GM18508 (cell line): ENCODE measurements at regions not wholly inside any gene's neighbourhood (a gene's known extent, or its start where the extent isn't known, plus 50 kb on each side); places are given as distances from the start of the nearest gene placed in this dataset.
"Not testable (repeated sequence)": the region's sequence is repeated elsewhere in the genome, so short reads cannot be mapped to it uniquely, and the experiment has no call there.

Experiments
- ATAC-seq: cut with Tn5 transposase; IDR thresholded peaks from one replicate; pipeline ENCODE4 v1.9.1; 2021; ENCODE audit warnings: moderate number of reproducible peaks; ENCODE audit not compliant: insufficient read depth, unreplicated experiment

DNA sequence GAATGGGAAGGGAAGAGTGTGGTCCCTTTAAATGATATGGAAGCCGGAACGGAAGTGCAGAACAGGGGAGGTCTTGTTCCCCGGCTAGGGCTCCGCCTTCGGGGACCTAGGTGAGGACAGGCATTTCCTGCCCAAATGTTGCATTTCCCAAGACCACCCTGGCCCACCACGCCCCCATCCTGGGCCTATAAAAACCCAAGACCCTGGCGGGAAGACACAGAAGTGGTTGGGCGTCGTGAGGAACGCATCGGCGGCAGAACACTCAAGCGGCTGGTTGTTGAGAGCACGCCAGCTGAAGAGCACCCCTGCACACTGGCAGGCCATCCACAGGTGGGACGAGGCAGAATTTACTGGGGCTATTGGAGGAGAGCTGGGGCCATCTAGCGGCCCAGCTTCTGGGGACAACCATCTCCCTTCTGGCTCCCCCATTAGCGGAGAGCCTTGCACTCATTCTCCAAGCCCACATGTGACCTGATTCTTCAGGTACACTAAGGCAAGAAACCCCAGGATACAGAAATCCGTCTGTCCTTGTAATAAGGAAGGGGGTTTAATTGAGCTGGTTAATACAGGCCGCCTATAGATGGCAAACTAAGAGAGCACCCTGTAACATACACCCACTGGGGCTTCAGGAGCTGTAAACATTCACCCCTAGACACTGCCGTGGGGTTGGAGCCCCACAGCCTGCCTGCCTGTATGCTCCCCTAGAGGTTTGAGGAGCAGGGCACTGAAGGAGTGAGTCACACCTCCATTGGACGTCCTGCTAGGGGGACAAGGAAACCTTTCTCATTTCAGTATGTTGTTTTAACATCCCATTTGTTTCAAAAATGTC, 1327.9 kb downstream of the BRINP3 start:
- no peak for ATAC-seq

- ATAC-seq, result no peak
Measured at GRCh38 chr1:189150624-189151023, 1327.0 kb downstream of the BRINP3 start.

- no peak for ATAC-seq
Measured at GRCh38 chr1:189151361-189151760, 1326.3 kb downstream of the BRINP3 start.

DNA sequence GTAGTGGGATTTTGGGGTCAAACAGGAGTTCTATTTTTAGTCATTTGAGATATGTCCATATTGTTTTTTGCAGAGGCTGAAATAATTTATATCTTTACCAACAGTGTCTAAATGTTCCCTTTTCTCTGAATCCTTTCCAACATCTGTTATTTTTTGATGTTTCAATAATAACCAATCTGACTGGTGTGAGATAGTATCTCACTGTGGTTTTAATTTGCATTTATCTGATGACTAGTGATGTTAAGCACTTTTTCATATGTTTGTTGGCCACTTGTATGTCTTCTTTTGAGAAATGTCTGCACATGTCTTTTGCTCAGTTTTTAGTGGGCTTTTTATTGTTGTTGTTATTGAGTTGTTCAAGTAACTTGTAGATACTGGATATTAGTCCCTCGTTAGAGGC, 1325.0 kb downstream of the BRINP3 start:
- no peak for ATAC-seq

GRCh38 chr1:189158155-189158554, 1319.5 kb downstream of the BRINP3 start:
- ATAC-seq, result no peak

DNA sequence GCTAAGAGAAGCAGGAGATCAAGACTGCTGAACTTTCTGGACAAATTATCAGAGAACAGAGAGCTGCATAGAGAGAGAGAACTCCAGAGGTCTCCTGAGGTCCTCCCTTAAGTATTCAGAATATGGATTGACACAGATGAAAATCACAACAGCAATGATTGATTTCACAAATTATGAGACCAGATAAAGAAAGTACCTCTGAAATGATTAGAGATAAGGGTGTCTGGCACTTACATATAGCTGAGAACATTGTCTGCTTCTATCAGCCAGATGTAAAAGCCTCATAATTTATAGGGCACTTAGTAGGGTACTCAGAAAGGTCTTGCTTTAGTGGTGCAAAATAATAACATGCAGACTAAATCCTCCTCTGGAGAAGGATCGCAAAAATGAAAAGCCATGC, 1301.8 kb downstream of the BRINP3 start:
- no peak for ATAC-seq

GRCh38 chr1:189180057-189180456, 1297.6 kb downstream of the BRINP3 start:
- ATAC-seq, result no peak

- ATAC-seq, result no peak
Measured at GRCh38 chr1:189185097-189185496, 1292.6 kb downstream of the BRINP3 start.

DNA sequence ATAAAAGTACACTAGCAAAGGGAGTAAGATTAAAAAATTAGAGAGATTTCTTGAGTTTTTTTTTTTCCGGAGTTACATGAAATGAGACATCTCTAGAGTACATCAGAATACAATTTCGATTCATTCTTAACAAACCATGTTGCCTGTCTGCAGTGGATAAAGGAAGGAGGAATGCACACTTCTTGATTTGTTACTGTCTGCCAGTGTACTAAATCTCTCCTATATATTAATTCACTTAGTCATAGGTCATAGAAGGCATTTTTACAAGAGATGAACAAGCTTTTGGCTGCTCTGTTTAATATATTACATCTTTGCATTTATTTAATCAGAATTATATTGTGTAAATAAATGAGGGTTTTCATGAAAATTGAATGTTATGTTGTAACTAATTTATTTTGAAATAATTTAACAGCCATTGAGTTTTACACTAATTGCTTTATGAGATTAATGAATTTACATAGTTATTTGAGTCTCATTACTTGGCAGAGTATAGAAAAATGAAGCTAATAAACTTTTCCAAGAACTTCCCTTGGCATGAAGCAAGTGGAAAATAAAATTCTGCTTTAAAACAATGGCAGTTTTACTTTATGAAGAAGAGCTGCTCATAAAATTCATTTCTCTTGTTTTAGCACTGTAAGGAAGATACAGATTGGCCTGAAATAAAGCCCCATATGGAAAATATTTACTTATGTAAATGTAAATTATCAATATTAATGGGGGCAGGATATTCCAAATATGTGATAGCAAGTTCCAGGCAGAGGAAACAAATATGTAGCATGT, 1284.7 kb downstream of the BRINP3 start:
- no peak for ATAC-seq

- no peak for ATAC-seq
Measured at GRCh38 chr1:189205863-189206262, 1271.8 kb downstream of the BRINP3 start.

- ATAC-seq, result no peak
Measured at GRCh38 chr1:189206617-189207016, 1271.0 kb downstream of the BRINP3 start.

DNA sequence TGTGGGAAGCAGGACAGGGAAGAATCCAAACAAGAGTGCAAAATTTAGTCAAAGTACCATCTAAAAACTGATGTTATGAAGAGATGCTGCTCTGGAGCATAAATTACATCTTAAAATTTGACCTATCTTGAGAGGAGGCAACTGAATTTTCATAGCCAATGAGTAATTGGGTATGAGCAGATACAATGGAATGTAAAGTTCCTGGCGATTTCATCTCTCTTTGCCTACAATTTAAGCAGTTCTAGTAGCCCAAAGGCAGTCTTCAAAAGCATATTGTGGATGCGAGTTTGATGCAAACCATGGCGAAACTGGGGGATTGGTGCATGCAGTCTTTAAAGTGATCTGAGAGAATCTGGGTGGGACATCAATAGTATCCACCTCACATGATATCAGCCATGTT, 1265.9 kb downstream of the BRINP3 start:
- no peak for ATAC-seq

DNA sequence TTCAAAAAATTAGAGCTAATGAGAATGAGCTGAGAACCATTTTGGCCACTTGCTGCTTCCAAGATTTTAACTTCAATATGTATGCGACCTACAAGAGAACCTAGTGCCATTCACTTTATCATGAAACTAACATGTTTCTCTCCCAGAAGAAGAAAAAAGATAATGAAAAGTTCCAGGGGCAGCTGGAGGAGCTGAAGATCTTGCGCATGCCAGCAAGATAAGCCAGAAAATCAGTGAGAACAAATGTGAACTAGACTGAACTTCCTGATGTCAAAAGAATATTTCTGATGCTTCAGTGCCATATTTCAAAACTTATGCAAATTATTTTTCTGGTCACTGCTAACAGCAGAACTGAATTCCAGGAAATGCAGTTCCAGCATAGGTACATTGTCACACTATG, 1265.1 kb downstream of the BRINP3 start:
- ATAC-seq, result no peak

DNA sequence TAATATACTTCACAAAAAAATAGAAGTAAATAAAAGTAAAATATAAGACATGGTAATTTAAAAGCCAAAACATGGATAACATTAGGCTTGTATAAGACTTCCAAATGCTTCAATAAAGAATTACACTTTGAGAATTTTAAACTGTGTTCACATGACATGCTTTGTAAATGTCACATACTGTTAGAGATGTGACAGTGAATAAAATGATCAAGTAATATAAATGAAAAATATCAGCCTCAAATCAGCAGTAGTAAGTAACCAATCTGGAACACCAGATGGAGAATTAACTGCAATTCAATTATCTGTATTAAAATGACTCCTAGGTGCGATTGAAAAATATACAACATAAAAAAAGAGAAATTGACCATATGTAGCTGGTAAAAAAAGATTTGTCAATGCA, 1260.8 kb downstream of the BRINP3 start:
- no peak for ATAC-seq

DNA sequence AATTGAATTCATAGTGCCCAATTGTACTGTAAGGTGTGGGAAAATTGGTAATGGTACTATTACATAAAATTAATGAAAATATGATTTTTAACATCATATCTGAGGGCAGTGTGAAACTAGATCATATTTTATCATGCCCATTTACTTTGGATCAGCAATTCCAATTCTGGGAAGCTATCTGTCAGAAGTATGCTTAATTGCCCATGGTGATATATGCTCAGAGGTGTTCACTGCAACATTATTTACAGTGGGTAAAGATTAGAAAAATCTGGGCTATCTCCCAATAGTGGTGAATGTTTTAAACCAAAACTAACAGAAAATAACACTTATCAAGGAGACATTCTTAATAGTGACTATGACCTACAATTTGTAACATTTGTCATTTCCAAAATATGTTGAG, 1260.0 kb downstream of the BRINP3 start:
- no peak for ATAC-seq

GRCh38 chr1:189220750-189221149, 1256.9 kb downstream of the BRINP3 start:
- no peak for ATAC-seq

DNA sequence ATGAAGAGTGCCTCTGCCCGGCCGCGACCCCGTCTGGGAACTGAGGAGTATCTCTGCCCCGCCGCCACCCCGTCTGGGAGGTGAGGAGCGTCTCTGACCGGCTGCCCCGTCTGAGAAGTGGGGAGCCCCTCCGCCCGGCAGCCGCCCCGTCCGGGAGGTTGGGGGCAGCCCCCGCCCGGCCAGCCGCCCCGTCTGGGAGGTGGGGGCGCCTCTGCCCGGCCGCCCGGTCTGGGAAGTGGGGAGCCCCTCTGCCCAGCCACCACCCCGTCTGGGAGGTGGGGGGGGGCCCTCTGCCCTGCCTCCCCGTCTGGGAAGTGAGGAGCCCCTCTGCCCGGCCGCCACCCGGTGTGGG, 1251.9 kb downstream of the BRINP3 start:
- not testable (repeated sequence) for ATAC-seq

GRCh38 chr1:189226779-189227178, 1250.9 kb downstream of the BRINP3 start:
- ATAC-seq, result no peak

GRCh38 chr1:189237008-189237407, 1240.7 kb downstream of the BRINP3 start:
- ATAC-seq, result no peak

- no peak for ATAC-seq
Measured at GRCh38 chr1:189253601-189254350, 1223.9 kb downstream of the BRINP3 start.

- not testable (repeated sequence) for ATAC-seq
Measured at GRCh38 chr1:189261128-189261527, 1216.5 kb downstream of the BRINP3 start.
